Calu3 (cell line): ENCODE measurements at regions not wholly inside any gene's neighbourhood (a gene's known extent, or its start where the extent isn't known, plus 50 kb on each side); places are given as distances from the start of the nearest gene placed in this dataset.

ENCODE experiments used
- BruUV-seq: library from RNA; stranded (reverse); fragments of 400-500 nt; replicated peaks from 2 replicates; lab custom pipeline; 2021; lab: Mats Ljungman, UMichigan
- CTCF ChIA-PET: fragments of 300-600 bp; sonication (Branson Sonifier 250); formaldehyde crosslinking; loops from one replicate; lab custom pipeline; 2022; ENCODE audit warnings: antibody characterized with exemption; lab: Charles Lee
- DNase-seq: peaks from one replicate; pipeline ENCODE4 v3.0.0; 2022
- H3K27ac Mint-ChIP-seq: one replicate; pipeline ENCODE4 v1.8.0; 2022; ENCODE audit warnings: mixed read lengths; ENCODE audit not compliant: unreplicated experiment
- H3K27me3 Mint-ChIP-seq: one replicate; pipeline ENCODE4 v1.8.0; 2022; ENCODE audit warnings: mixed read lengths; ENCODE audit not compliant: unreplicated experiment
- H3K36me3 Mint-ChIP-seq: one replicate; pipeline ENCODE4 v1.8.0; 2022; ENCODE audit warnings: mild to moderate bottlenecking, moderate library complexity, mixed read lengths; ENCODE audit not compliant: insufficient read depth, unreplicated experiment
- H3K4me1 Mint-ChIP-seq: one replicate; pipeline ENCODE4 v1.8.0; 2022; ENCODE audit warnings: mild to moderate bottlenecking, low read depth, mixed read lengths; ENCODE audit not compliant: unreplicated experiment
- H3K4me3 Mint-ChIP-seq: one replicate; pipeline ENCODE4 v1.8.0; 2022; ENCODE audit warnings: mild to moderate bottlenecking, low read depth, moderate library complexity, mixed read lengths; ENCODE audit not compliant: unreplicated experiment
- H3K9me3 Mint-ChIP-seq: one replicate; pipeline ENCODE4 v1.8.0; 2022; ENCODE audit warnings: low read depth, mixed read lengths; ENCODE audit not compliant: unreplicated experiment
- CTCF ChIP-seq: fragments of 200-600 bp; IDR thresholded peaks from one replicate; pipeline ENCODE4 v1.8.0; 2022; ENCODE audit warnings: antibody characterized with exemption; ENCODE audit not compliant: unreplicated experiment
- intact Hi-C: fragments of 100-400 bp; cut with micrococcal nuclease; formaldehyde crosslinking; loops from one replicate; pipeline ENCODE4 v1.10.0; 2022; ENCODE audit not compliant: unreplicated experiment

DNA sequence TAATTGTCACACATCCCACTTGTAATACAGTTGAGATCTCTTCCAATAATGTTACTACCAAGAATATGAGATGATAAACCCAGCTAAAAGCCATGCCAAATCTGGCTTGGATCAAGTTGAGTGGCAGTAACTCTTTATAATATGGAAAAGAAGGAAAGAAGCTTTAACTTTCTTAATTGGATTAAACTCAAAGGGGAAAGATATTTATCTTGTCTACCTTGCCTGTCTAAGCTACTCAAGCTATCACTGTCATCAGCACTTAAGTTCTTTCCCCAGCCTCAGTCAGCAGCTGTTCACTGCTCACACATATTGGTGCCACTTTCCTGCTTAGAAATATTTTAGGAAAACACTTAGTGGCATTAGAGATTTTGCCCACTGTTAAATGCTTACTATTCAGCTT lies 350.7 kb downstream of the IPMK start:
- DNase-seq = no peak

DNA sequence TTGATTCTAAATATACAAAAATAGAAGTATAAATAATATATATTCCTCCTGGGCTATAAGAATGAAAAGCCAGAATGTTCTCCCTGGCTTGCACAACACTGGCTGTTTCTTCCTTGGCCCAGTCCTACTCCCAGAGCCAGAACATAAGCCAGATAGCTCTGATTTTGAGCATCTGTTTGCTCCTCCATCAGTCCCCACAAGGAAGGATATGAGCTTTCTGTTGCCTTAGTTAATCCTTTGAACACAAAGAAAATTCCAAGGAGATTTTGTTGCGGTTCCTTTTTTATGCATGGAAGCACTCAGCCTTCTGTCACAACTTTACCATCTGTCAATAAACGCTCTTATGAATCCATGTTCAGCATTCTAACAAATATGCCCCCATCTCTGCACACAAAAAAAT lies 361.8 kb downstream of the IPMK start:
- no TSS peak for BruUV-seq
- no peak for DNase-seq
- intact Hi-C loops = no loop called here
- no peak overlapping the region for H3K27ac Mint-ChIP-seq
- H3K9me3 Mint-ChIP-seq = no peaks in the 10 kb centered on the region
- no peaks in the 10 kb centered on the region for H3K36me3 Mint-ChIP-seq
- CTCF ChIA-PET = no interaction called here
- H3K27me3 Mint-ChIP-seq = no peaks in the 10 kb centered on the region
- peaks cover 24% of the 10 kb centered on the region for H3K4me1 Mint-ChIP-seq
- no peak overlapping the region for H3K4me3 Mint-ChIP-seq
- TF ChIP-seq CTCF = no peak

More for the DNA sequence above, 350.7 kb downstream of the IPMK start:
- TF ChIP-seq CTCF = no peak
- Mint-ChIP-seq H3K4me3 (no peak overlapping the region), H3K4me1 (peaks cover 39% of the 10 kb centered on the region), H3K27me3 (no peaks in the 10 kb centered on the region), H3K36me3 (peaks cover 4% of the 10 kb centered on the region), H3K9me3 (no peaks in the 10 kb centered on the region), H3K27ac (no peak overlapping the region)
- no TSS peak for BruUV-seq
- CTCF ChIA-PET = interaction anchor here (0.9 kb wide), 1 partner anchor 12 kb away, joined by 3 read pairs; no protein-coding TSS in a partner anchor
- intact Hi-C loops = no loop called here

GRCh38 chr10:57905010-57905409 lies 362.7 kb downstream of the IPMK start:
- no peak overlapping the region for H3K4me3 Mint-ChIP-seq
- no peak overlapping the region for H3K27ac Mint-ChIP-seq
- no peaks in the 10 kb centered on the region for H3K27me3 Mint-ChIP-seq
- peaks cover 30% of the 10 kb centered on the region for H3K4me1 Mint-ChIP-seq
- CTCF ChIA-PET = no interaction called here
- H3K36me3 Mint-ChIP-seq = no peaks in the 10 kb centered on the region
- DNase-seq = no peak
- no peaks in the 10 kb centered on the region for H3K9me3 Mint-ChIP-seq
- intact Hi-C loops = no loop called here
- BruUV-seq = no TSS peak
- no peak for TF ChIP-seq CTCF

DNA sequence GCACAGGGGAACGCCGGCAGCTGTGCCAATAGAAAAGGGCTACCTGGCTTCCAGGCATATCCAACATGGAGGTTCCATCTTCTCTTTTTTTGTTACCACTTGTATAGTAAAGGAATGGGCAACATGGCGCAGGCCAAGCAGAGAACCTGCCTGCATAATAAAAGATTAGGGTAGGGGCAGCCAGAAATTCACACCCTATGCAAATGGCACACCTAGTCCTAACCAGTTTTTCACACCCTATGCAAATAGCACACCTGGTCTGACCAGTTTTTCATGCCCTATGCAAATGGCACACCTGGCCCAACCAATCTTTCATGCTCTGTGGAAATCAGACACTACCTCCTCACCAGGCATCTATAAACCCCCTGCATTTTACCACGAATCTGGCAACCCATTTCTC lies 369.5 kb downstream of the IPMK start:
- H3K4me3 Mint-ChIP-seq = peak overlapping the region; percentile 56
- peaks cover 16% of the 10 kb centered on the region for H3K36me3 Mint-ChIP-seq
- no peaks in the 10 kb centered on the region for H3K27me3 Mint-ChIP-seq
- BruUV-seq = no TSS peak
- peak overlapping the region; percentile 59 for H3K27ac Mint-ChIP-seq
- no peak for TF ChIP-seq CTCF
- intact Hi-C loops = loop anchor here (1.0 to 2.0 kb wide), 2 partner anchors 27 to 33 kb away; no protein-coding TSS in a partner anchor
- CTCF ChIA-PET = interaction anchor here (0.6 to 0.9 kb wide), 2 partner anchors 9 to 125 kb away, joined by 3 to 4 read pairs; no protein-coding TSS in a partner anchor
- H3K9me3 Mint-ChIP-seq = no peaks in the 10 kb centered on the region
- H3K4me1 Mint-ChIP-seq = peaks cover 41% of the 10 kb centered on the region
- DNase-seq = peak; percentile 86
